ENCODE measurements at regions not wholly inside any gene's neighbourhood (a gene's known extent, or its start where the extent isn't known, plus 50 kb on each side); places are given as distances from the start of the nearest gene placed in this dataset.
"Not testable (repeated sequence)": the region's sequence is repeated elsewhere in the genome, so short reads cannot be mapped to it uniquely, and the experiment has no call there.

DNA sequence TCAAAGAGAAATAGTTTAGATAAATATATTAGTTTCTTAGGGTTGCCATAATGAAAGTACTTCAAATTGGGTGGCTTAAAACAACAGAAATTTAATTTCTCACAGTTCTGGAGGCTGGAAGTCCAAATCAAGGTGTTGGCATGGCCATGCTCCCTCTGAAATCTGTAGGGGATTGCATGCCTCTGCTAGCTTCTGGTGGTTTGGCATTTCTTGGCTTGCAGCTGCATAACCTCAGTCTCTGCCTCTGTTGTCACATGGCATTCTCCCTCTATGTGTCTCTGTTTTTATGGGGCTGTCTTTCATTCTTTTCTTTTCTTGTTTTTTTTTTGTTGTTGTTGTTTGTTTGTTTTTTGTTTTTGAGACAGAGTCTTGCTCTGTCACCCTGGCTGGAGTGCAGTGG is 132.7 kb downstream of the NRN1 start:
- not testable (repeated sequence) for TF ChIP-seq POLR2A (IDR thresholded peaks at IDR 0.05)
- TF ChIP-seq, protein P1, sequence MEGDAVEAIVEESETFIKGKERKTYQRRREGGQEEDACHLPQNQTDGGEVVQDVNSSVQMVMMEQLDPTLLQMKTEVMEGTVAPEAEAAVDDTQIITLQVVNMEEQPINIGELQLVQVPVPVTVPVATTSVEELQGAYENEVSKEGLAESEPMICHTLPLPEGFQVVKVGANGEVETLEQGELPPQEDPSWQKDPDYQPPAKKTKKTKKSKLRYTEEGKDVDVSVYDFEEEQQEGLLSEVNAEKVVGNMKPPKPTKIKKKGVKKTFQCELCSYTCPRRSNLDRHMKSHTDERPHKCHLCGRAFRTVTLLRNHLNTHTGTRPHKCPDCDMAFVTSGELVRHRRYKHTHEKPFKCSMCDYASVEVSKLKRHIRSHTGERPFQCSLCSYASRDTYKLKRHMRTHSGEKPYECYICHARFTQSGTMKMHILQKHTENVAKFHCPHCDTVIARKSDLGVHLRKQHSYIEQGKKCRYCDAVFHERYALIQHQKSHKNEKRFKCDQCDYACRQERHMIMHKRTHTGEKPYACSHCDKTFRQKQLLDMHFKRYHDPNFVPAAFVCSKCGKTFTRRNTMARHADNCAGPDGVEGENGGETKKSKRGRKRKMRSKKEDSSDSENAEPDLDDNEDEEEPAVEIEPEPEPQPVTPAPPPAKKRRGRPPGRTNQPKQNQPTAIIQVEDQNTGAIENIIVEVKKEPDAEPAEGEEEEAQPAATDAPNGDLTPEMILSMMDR (IDR thresholded peaks at IDR 0.05 in 4 of 5, conservative IDR thresholded peaks at IDR 0.05 in 1 of 5): not testable (repeated sequence)
